ENCODE measurements at regions not wholly inside any gene's neighbourhood (a gene's known extent, or its start where the extent isn't known, plus 50 kb on each side); places are given as distances from the start of the nearest gene placed in this dataset.
"Not testable (repeated sequence)": the region's sequence is repeated elsewhere in the genome, so short reads cannot be mapped to it uniquely, and the experiment has no call there.

DNA sequence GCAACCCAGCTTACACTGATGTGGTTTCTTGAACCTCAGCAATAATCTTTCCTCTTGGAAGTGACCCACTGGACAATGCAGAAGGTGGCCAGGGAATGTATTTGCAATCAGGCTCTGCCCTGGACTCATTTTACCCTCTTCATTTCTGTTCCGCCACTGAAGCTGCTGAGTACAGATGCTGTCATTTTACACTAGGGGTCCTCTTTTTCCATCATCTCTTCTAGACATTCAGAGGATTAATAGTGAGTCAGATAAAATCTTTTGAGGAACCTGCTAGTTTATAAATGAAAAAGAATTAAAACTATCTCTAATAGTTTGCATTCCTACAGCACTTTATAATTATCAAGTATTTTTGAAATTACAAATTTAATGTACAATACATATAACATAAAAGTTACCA, 87.9 kb upstream of the PNPT1 start:
- H3K4me1 Mint-ChIP-seq: no peaks in the 10 kb centered on the region

DNA sequence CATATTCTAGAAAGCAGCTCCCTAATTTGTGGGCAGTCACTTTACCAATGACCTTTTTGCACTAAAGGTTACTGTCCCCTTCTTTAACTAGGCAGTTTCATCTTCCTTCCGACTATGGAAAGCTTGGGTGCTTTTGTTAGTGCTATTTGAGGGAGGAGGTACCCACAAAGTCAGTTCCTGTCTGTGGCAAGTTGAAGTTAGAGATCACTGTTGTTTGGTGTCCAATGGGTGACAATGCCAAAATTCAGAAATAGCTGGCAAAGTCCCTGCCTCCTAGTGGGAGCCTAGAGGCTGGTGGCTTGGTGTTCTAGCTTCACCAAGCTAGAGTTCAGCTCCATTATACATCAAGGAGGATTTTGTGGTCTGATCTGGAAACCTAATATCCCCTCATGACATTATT, 87.1 kb upstream of the PNPT1 start:
- Mint-ChIP-seq H3K27me3 (peaks cover 12% of the 10 kb centered on the region), H3K36me3 (ENCODE audit: low read depth) (no peaks in the 10 kb centered on the region), H3K27ac (no peak overlapping the region), H3K4me1 (no peaks in the 10 kb centered on the region), H3K4me3 (no peak overlapping the region)
- H3K9me3 ChIP-seq (ENCODE audit: control insufficient read depth, low read length, poor library complexity, severe bottlenecking): no peaks in the 10 kb centered on the region
- DNase-seq: no peak
- ATAC-seq: no peak

More for the DNA sequence above, 87.9 kb upstream of the PNPT1 start:
- peaks cover 13% of the 10 kb centered on the region for H3K27me3 Mint-ChIP-seq
- no peaks in the 10 kb centered on the region for H3K36me3 Mint-ChIP-seq (ENCODE audit: low read depth)
- ATAC-seq (no peak), DNase-seq (no peak)
- H3K4me3 Mint-ChIP-seq: no peak overlapping the region
- H3K9me3 ChIP-seq (ENCODE audit: control insufficient read depth, low read length, poor library complexity, severe bottlenecking): no peaks in the 10 kb centered on the region
- H3K27ac Mint-ChIP-seq: no peak overlapping the region

DNA sequence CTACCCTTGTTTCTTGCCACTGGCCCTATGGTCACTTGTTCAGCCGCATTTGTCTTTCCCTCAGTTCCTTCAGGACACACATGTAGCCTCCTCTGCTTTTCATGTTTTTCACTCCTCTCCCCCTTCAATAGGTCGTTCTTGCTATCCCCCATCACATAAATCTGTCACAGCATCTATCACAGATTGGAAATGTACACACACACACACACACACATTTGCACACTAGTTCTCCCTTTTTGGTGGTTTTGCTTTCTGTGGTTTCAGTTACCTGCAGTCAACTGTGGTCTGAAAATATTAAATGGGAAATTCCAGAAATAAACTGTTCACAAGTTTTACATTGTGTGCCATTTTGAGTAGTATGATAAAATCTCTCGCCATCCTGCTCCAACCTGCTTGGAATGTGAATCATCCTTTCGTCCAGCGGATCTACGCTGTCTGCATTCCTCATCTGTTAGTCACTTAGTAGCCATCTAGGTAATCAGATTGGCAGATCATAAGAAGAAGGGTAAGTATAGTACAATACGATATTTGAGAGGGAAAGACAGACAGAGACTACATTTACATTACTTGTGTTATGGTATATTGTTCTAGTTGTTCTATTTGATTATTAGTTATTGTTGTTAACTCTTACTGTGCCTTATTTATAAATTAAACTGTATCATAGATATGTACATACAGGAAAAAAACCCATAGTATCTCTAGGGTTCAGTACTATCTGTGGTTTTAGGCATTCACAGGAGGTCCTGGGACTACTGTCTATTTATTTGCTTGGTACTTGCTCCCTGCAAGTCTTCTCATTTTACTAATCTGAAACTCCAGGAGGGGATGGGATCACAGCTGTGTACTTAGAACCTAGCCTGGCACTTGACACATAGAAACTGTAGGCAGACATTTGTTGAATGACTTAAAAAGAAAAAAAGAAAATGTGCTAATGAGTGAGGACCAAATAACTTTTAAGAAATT, 86.1 kb upstream of the PNPT1 start:
- no peaks in the 10 kb centered on the region for H3K9me3 ChIP-seq (ENCODE audit: control insufficient read depth, low read length, poor library complexity, severe bottlenecking)
- Mint-ChIP-seq H3K4me3 (no peak overlapping the region), H3K27ac (no peak overlapping the region), H3K4me1 (no peaks in the 10 kb centered on the region), H3K36me3 (ENCODE audit: low read depth) (no peaks in the 10 kb centered on the region), H3K27me3 (peaks cover 12% of the 10 kb centered on the region)
- DNase-seq: no peak
- no peak for ATAC-seq

DNA sequence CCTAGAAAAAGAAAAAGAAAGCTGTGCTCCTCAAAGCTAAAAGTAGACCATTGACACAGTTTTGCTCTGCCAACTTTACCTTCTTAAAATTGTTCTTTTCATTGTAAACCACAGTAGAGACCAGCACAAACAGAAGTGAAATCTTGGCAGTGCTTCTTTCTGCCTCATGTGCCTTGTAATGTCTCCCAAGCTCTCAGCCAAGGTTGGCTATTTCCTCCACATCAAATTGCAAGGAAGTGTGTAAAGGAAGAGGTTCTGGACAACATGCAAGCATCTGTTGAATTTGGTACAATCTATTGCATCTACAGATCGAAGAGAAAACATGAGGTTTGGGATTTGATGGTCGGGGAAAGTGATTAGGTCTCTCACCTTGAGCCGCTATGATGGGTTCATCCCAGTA, 83.3 kb upstream of the PNPT1 start:
- no peak overlapping the region for H3K27ac Mint-ChIP-seq
- no peak for DNase-seq
- no peak overlapping the region for H3K4me3 Mint-ChIP-seq
- peaks cover 12% of the 10 kb centered on the region for H3K27me3 Mint-ChIP-seq
- no peaks in the 10 kb centered on the region for H3K4me1 Mint-ChIP-seq
- no peaks in the 10 kb centered on the region for H3K36me3 Mint-ChIP-seq (ENCODE audit: low read depth)
- no peaks in the 10 kb centered on the region for H3K9me3 ChIP-seq (ENCODE audit: control insufficient read depth, low read length, poor library complexity, severe bottlenecking)
- ATAC-seq: no peak

DNA sequence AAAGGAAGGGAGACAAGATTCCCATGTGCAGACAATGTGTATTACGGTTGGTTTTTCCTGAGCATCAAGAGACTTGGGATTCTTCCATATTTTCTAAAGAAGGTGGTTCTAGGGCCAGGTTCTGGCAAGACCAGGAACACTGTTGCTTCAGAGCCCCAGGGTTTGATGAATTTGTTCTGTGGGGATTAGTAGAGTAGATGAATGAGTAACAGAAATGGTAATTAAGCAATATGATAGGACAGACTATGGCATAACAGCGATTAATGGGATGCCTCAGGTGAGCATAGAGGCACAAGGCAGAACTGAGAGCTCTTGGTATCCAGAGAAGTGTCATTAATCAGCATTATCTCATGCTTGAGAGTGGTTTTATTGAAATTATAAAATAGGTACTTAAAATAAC, 82.8 kb upstream of the PNPT1 start:
- no peak overlapping the region for H3K4me3 Mint-ChIP-seq
- H3K27me3 Mint-ChIP-seq: peaks cover 12% of the 10 kb centered on the region
- no peaks in the 10 kb centered on the region for H3K9me3 ChIP-seq (ENCODE audit: control insufficient read depth, low read length, poor library complexity, severe bottlenecking)
- no peak for DNase-seq
- no peaks in the 10 kb centered on the region for H3K36me3 Mint-ChIP-seq (ENCODE audit: low read depth)
- no peaks in the 10 kb centered on the region for H3K4me1 Mint-ChIP-seq
- H3K27ac Mint-ChIP-seq: no peak overlapping the region
- no peak for ATAC-seq

DNA sequence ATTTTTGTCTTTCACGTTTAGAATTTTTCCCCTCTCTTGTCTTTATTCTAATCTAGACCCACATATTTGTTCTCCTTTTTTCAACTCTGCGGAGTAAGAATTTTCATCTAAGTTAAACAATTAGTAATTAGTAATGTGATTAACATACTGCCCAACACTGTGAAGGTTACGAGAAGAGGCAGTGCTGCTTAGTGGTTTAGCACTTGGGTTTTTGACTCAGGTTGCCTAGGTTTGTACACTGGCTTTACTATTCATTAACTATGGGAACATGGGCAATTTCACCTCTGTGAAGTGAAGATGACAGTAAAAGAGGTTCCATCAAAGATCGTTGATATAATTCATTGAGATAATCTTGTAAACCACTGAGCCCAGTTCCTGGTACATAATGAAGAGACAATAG, 82.2 kb upstream of the PNPT1 start:
- no peaks in the 10 kb centered on the region for H3K9me3 ChIP-seq (ENCODE audit: control insufficient read depth, low read length, poor library complexity, severe bottlenecking)
- Mint-ChIP-seq H3K27me3 (peaks cover 15% of the 10 kb centered on the region), H3K36me3 (ENCODE audit: low read depth) (no peaks in the 10 kb centered on the region), H3K4me1 (no peaks in the 10 kb centered on the region), H3K4me3 (no peak overlapping the region), H3K27ac (no peak overlapping the region)
- no peak for ATAC-seq
- no peak for DNase-seq

DNA sequence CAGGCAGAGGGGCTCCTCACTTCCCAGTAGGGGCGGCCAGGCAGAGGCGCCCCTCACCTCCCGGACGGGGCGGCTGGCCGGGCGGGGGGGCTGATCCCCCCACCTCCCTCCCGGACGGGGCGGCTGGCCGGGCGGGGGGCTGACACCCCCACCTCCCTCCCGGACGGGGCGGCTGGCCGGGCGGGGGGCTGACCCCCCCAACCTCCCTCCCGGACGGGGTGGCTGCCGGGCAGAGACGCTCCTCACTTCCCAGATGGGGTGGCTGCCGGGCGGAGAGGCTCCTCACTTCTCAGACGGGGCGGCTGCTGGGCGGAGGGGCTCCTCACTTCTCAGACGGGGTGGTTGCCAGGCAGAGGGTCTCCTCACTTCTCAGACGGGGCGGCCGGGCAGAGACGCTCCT, 80.0 kb upstream of the PNPT1 start:
- not testable (repeated sequence) for ATAC-seq; H3K4me1 Mint-ChIP-seq; DNase-seq; H3K9me3 ChIP-seq (ENCODE audit: control insufficient read depth, low read length, poor library complexity, severe bottlenecking); H3K27ac Mint-ChIP-seq; H3K36me3 Mint-ChIP-seq (ENCODE audit: low read depth); H3K4me3 Mint-ChIP-seq
- H3K27me3 Mint-ChIP-seq: peaks cover 23% of the 10 kb centered on the region

DNA sequence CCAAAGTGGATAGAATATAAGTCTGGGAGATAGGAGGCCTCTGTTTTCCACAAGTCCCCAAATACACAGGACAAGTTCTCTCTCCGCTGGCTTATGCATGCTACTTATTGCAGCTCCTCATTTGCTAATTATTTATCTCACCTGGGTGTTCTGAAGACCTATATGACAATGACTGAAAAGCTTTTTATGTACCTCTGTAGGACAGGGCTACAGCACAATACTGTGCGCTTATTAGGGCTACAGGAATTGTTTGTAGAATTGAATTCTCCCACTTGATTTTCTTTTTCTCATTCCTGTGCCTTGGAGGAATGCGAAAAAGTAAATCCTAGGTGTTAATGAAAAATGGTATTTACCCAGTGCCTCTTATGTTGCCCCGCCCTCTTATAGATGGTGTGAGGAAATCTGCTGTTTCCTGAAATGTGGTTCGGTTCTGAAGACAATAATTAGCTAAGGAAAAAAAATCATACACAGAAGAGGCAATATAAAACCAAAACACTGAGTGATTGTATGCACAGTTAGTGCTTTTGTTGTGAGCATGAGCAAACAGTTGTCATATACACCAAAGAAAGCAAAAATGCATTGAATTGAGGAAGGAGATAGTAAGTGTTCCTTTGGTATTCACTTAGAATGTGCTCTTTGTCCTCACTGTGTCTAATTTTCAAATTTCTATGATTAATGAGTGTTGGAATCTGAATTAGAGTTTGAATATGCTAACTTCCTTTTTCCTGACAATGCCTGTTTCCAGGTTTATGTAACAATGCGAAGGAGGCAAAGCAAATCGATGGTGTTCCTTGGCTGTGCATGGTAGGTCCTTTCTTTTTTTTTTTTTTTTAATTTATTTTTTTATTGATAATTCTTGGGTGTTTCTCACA, 78.7 kb upstream of the PNPT1 start:
- Mint-ChIP-seq H3K36me3 (ENCODE audit: low read depth) (no peaks in the 10 kb centered on the region), H3K4me3 (no peak overlapping the region), H3K27ac (no peak overlapping the region), H3K4me1 (no peaks in the 10 kb centered on the region), H3K27me3 (peaks cover 28% of the 10 kb centered on the region)
- ATAC-seq: no peak
- no peaks in the 10 kb centered on the region for H3K9me3 ChIP-seq (ENCODE audit: control insufficient read depth, low read length, poor library complexity, severe bottlenecking)
- DNase-seq: no peak

DNA sequence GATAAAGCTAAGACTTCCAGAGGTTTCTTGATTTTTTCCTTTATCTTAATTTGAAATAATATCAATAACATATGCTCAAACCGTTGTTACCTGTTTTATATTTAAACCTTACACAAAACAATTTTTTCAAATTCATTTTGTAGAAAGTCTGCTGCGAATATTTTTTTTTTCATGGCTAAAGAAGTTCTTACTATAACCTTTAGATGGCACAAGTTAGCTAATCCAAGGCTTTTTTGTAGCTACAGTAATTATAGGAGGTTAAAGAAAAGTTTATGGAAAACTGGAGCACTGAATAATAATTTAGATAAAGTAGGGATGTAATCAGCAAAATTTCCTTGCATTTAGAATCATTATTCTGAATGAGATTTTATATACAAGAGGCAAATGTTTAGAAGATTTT, 78.0 kb upstream of the PNPT1 start:
- Mint-ChIP-seq H3K36me3 (ENCODE audit: low read depth) (no peaks in the 10 kb centered on the region), H3K4me3 (no peak overlapping the region), H3K27ac (no peak overlapping the region), H3K27me3 (peaks cover 32% of the 10 kb centered on the region), H3K4me1 (no peaks in the 10 kb centered on the region)
- no peak for ATAC-seq
- no peak for DNase-seq
- H3K9me3 ChIP-seq (ENCODE audit: control insufficient read depth, low read length, poor library complexity, severe bottlenecking): no peaks in the 10 kb centered on the region

DNA sequence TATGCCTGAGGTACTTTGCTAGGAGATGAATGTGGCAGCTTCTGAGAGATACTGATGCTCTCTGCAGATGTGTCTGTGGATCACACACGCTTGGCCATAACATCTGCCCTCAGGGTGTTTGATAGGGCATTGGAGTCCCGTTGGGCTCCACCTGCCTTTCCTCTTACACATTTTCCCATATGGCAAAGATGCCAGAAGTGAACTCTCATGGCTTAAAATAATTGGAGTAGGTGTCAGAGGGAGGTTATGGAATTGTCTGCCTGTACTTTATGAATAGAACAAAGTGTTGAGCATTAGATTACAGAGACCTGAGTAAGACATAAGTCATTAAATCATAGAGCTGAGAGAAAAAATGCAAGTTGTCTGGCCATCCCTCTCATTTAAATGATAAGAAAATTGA, 75.3 kb upstream of the PNPT1 start:
- DNase-seq: no peak
- Mint-ChIP-seq H3K4me1 (no peaks in the 10 kb centered on the region), H3K36me3 (ENCODE audit: low read depth) (no peaks in the 10 kb centered on the region), H3K27ac (no peak overlapping the region), H3K4me3 (no peak overlapping the region), H3K27me3 (peaks cover 50% of the 10 kb centered on the region)
- H3K9me3 ChIP-seq (ENCODE audit: control insufficient read depth, low read length, poor library complexity, severe bottlenecking): no peaks in the 10 kb centered on the region
- ATAC-seq: no peak

DNA sequence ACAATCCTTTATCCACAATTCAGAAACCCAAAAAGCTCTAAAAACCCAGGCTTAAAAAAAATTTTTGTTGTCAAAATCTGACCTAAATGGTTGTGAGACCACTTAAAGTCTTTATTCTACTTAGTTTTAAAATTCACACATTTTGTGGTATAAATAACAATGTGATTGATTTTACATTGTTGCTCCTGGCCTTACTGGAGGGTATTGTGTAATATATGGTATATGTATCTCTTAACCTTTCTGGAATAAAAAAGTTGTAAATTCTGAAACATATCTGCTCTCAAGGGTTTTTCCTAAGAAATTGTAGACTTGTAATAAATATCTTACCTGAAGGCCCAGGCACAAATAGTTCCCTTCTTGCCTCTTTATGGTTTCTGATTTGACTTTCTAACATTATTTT, 73.3 kb upstream of the PNPT1 start:
- no peak for DNase-seq
- H3K4me1 Mint-ChIP-seq: no peaks in the 10 kb centered on the region
- peaks cover 71% of the 10 kb centered on the region for H3K27me3 Mint-ChIP-seq
- no peaks in the 10 kb centered on the region for H3K36me3 Mint-ChIP-seq (ENCODE audit: low read depth)
- no peak for ATAC-seq
- H3K27ac Mint-ChIP-seq: no peak overlapping the region
- no peaks in the 10 kb centered on the region for H3K9me3 ChIP-seq (ENCODE audit: control insufficient read depth, low read length, poor library complexity, severe bottlenecking)
- no peak overlapping the region for H3K4me3 Mint-ChIP-seq

DNA sequence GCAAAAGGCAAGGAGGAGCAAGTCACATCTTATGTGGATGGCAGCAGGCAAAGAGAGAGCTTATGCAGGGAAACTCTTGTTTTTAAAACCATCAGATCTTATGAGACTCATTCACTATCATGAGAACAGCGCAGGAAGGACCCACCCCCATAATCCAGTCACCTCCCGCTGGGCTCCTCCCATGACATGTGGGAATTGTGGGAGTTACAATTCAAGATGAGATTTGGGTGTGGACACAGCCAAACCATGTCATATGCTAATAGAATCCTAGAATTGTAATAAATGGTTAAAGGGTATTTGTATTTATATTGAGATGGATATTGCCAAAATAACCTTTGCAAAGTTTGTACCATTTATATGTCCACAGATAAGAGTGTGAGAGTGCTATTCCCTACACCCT, 72.1 kb upstream of the PNPT1 start:
- not testable (repeated sequence) for H3K36me3 Mint-ChIP-seq (ENCODE audit: low read depth); ATAC-seq; DNase-seq; H3K9me3 ChIP-seq (ENCODE audit: control insufficient read depth, low read length, poor library complexity, severe bottlenecking); H3K4me1 Mint-ChIP-seq; H3K4me3 Mint-ChIP-seq; H3K27ac Mint-ChIP-seq
- peaks cover 79% of the 10 kb centered on the region for H3K27me3 Mint-ChIP-seq

DNA sequence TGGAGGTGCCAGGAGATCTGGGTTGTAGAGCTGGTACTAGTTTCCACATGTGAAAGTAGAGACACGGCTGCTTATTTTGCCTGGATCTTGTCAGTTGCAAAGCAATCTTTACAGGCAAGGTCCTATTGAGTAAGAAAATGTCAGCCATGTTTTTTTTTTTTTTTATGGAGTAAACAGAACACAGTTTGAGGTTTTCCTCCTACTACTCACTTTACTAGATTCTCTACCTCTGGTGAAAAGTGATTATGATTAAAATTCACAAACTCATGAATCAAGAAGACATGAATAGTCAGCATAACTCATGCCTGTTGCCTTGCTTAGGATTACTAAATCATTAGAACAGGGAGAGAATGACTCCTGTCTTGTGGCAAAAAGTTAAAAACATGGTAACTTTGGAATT, 70.1 kb upstream of the PNPT1 start:
- Mint-ChIP-seq H3K27me3 (peaks cover 77% of the 10 kb centered on the region), H3K36me3 (ENCODE audit: low read depth) (no peaks in the 10 kb centered on the region), H3K4me1 (no peaks in the 10 kb centered on the region), H3K4me3 (no peak overlapping the region), H3K27ac (no peak overlapping the region)
- ATAC-seq (no peak), DNase-seq (no peak)
- no peaks in the 10 kb centered on the region for H3K9me3 ChIP-seq (ENCODE audit: control insufficient read depth, low read length, poor library complexity, severe bottlenecking)
